Prostate gland (tissue), 2 donors: ENCODE measurements at regions not wholly inside any gene's neighbourhood (a gene's known extent, or its start where the extent isn't known, plus 50 kb on each side); places are given as distances from the start of the nearest gene placed in this dataset.

ENCODE experiments used
- POLR2A ChIP-seq: fragments of 450-650 bp; IDR thresholded peaks from one replicate; pipeline ENCODE4 v1.6.1; 2016; ENCODE audit warnings: antibody characterized with exemption, mild to moderate bottlenecking
- POLR2AphosphoS5 ChIP-seq: sonication (generic); formaldehyde crosslinking; IDR thresholded peaks from one replicate; pipeline ENCODE4 v1.6.1; 2017; ENCODE audit warnings: antibody characterized with exemption
- TF ChIP-seq, protein P1 (sequence below), 4 experiments: fragments of 200-600 bp in 2 of 4; fragments of 450-650 bp in 2 of 4; sonication (generic) in 2 of 4; IDR thresholded peaks; 1 replicate in 3 of 4; 2 replicates in 1 of 4; pipeline ENCODE4 v1.5.1; 2016 to 2019; ENCODE audit warnings: antibody characterized with exemption in 4 of 4, mild to moderate bottlenecking in 2 of 4, moderate library complexity in 2 of 4

DNA sequence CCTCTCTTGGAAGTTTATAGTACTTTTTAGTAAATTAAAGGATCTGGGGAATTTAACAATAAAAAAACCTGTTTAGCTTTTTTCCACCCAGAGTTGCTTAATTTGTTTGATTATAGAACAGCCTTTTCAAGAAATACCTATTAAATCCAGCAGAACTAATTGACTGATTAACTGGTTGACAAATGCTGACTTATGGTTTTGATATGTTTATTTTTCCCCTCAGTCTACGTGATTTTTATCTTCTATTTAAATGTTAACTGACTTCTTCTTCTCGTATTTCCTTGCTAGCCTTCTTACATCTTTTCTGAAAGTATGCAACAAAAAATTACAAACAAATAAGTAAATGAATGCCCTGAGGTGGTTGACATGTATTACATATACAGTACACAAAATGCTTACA lies 302.9 kb upstream of the SPAG17 start:
- TF ChIP-seq POLR2AphosphoS5 (no peak), POLR2A (no peak)
- TF ChIP-seq, protein P1, sequence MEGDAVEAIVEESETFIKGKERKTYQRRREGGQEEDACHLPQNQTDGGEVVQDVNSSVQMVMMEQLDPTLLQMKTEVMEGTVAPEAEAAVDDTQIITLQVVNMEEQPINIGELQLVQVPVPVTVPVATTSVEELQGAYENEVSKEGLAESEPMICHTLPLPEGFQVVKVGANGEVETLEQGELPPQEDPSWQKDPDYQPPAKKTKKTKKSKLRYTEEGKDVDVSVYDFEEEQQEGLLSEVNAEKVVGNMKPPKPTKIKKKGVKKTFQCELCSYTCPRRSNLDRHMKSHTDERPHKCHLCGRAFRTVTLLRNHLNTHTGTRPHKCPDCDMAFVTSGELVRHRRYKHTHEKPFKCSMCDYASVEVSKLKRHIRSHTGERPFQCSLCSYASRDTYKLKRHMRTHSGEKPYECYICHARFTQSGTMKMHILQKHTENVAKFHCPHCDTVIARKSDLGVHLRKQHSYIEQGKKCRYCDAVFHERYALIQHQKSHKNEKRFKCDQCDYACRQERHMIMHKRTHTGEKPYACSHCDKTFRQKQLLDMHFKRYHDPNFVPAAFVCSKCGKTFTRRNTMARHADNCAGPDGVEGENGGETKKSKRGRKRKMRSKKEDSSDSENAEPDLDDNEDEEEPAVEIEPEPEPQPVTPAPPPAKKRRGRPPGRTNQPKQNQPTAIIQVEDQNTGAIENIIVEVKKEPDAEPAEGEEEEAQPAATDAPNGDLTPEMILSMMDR (IDR thresholded peaks at IDR 0.05): no peak
